ENCODE measurements at regions not wholly inside any gene's neighbourhood (a gene's known extent, or its start where the extent isn't known, plus 50 kb on each side); places are given as distances from the start of the nearest gene placed in this dataset.

DNA sequence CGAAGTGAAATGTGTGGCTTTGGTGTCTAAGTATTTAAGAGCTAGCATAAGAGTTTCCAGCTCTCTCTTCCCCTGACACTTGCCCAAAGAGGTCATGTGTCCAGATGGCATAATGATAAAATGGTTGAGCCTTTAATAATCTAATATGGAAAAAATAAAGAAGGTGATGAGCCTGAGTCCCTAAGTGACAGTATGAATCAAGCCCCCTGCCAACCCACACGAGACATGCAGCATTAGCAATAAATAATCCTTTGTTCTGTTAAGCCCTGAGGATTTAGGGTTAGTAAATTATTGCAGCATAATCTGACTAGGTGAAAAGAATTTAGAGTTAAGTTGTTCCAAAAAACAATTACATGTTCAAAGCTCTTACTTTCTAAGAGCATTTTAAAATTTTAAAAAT is 217.2 kb upstream of the CCDC150 start:
- Histone ChIP-seq H3K79me2 (no peaks in the 10 kb centered on the region), H3K36me3 (replicated peaks; ENCODE audit: insufficient read depth, low read depth) (no peaks in the 10 kb centered on the region), H3K4me1 (ENCODE audit: insufficient read depth) (no peaks in the 10 kb centered on the region), H3K9me3 (ENCODE audit: low read depth) (no peaks in the 10 kb centered on the region), H3K9me2 (replicated peaks; ENCODE audit: insufficient read depth) (peaks cover 3% of the 10 kb centered on the region), H3K27me3 (no peaks in the 10 kb centered on the region), H3K4me2 (no peak overlapping the region), H3K27ac (no peak overlapping the region), H4K20me1 (ENCODE audit: insufficient read depth, poor library complexity, severe bottlenecking) (no peaks in the 10 kb centered on the region), H2AFZ (no peak overlapping the region), H3K4me3 (no peak overlapping the region)
- DNase-seq (ENCODE audit: low spot score), result no peak
- TF ChIP-seq EZH2 (IDR thresholded peaks at IDR 0.05; ENCODE audit: borderline replicate concordance) (no peak), EZH2phosphoT487 (IDR thresholded peaks at IDR 0.05; ENCODE audit: low read depth, severe bottlenecking, unreplicated experiment) (no peak)
- TF ChIP-seq, protein P1, sequence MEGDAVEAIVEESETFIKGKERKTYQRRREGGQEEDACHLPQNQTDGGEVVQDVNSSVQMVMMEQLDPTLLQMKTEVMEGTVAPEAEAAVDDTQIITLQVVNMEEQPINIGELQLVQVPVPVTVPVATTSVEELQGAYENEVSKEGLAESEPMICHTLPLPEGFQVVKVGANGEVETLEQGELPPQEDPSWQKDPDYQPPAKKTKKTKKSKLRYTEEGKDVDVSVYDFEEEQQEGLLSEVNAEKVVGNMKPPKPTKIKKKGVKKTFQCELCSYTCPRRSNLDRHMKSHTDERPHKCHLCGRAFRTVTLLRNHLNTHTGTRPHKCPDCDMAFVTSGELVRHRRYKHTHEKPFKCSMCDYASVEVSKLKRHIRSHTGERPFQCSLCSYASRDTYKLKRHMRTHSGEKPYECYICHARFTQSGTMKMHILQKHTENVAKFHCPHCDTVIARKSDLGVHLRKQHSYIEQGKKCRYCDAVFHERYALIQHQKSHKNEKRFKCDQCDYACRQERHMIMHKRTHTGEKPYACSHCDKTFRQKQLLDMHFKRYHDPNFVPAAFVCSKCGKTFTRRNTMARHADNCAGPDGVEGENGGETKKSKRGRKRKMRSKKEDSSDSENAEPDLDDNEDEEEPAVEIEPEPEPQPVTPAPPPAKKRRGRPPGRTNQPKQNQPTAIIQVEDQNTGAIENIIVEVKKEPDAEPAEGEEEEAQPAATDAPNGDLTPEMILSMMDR (IDR thresholded peaks at IDR 0.05; ENCODE audit: poor library complexity), result no peak
- WGBS (ENCODE audit: low lambda C conversion rate, missing lambda C conversion rate), result 68% methylated on average over 2 of the region's 2 CpGs

DNA sequence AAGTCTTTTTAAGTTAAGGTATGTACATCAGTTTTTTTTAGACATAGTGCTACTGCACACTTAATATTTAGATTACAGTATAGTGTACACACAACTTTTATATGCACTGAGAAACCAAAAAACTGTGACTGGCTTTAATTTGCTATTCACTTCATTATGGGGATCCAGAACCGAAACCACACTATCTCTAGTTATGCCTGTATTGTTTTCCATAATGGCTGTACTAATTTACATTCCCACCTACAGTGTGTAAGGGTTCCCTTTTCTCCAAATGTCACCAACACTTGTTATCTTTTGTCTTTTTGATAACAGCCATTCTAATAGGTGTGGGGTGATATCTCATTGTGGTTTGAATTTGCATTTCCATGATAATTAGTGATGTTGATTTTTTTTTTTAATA is 213.4 kb upstream of the CCDC150 start:
- Histone ChIP-seq H3K36me3 (replicated peaks; ENCODE audit: insufficient read depth, low read depth) (no peaks in the 10 kb centered on the region), H3K79me2 (no peaks in the 10 kb centered on the region), H3K27ac (no peak overlapping the region), H3K4me1 (ENCODE audit: insufficient read depth) (no peaks in the 10 kb centered on the region), H3K4me3 (no peak overlapping the region), H3K9me2 (replicated peaks; ENCODE audit: insufficient read depth) (peaks cover 3% of the 10 kb centered on the region), H3K27me3 (no peaks in the 10 kb centered on the region), H2AFZ (no peak overlapping the region), H3K9me3 (ENCODE audit: low read depth) (no peaks in the 10 kb centered on the region), H3K4me2 (no peak overlapping the region), H4K20me1 (ENCODE audit: insufficient read depth, poor library complexity, severe bottlenecking) (no peaks in the 10 kb centered on the region)
- DNase-seq (ENCODE audit: low spot score), result no peak
- WGBS (ENCODE audit: low lambda C conversion rate, missing lambda C conversion rate), result 95% methylated on average over 1 of the region's 1 CpG
- TF ChIP-seq EZH2phosphoT487 (IDR thresholded peaks at IDR 0.05; ENCODE audit: low read depth, severe bottlenecking, unreplicated experiment), result no peak

DNA sequence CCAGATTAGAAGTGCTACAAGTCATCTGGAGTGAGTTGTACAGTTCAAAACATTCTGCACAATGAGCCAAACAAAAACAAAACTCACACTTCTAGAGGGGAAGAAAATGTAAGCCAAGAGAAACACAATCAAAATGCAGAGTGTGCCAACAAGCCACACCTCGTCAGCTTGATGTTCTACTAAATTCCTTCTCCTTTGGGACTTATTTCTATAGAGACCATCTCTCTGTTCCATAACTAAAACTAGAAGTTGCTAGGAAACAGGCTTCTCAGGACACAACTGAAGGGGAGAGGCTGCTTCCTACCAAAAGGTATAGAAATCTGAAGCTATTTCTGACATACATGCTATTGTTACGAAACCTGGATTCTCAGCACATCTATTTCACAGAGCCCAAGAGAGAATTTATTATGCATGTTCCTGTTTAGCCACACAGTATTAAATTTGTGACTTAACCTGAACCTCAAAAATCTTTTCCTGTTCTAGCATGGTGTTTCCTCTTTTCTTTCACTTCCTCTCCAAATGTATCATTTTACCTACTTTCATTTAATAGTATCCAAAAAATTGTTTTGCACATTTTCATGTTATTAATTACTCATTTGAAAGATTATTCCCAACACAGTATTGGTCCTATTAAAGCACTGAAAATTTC is 211.4 kb upstream of the CCDC150 start:
- no peak for TF ChIP-seq EZH2phosphoT487 (IDR thresholded peaks at IDR 0.05; ENCODE audit: low read depth, severe bottlenecking, unreplicated experiment)
- TF ChIP-seq, protein P1 (IDR thresholded peaks at IDR 0.05; ENCODE audit: poor library complexity), result no peak
- no peak for TF ChIP-seq EZH2 (IDR thresholded peaks at IDR 0.05; ENCODE audit: borderline replicate concordance)
- 39% methylated on average over 2 of the region's 2 CpGs for WGBS (ENCODE audit: low lambda C conversion rate, missing lambda C conversion rate)
- DNase-seq (ENCODE audit: low spot score), result no peak

DNA sequence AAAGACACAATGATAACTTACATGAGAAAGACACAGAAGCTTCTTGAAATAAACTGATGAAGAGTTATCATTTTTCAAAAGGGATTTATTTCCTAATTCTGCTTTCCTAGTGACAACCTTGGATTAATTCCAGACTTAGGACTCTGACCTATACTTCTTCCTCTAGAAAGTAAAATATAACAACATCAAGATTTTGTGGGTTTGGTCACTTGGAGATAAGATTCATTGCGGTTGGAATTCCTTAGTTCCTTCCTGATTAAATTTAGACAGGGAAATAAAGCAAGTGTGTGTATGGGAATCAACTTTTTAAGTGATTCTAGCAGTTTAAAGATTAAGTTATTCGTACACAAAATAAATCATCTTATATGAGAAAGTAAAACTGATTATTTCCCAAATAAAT is 208.4 kb upstream of the CCDC150 start:
- no peaks in the 10 kb centered on the region for H3K79me2 ChIP-seq
- no peak overlapping the region for H3K27ac ChIP-seq
- WGBS (ENCODE audit: low lambda C conversion rate, missing lambda C conversion rate), result 84% methylated on average over 2 of the region's 2 CpGs
- no peak for DNase-seq (ENCODE audit: low spot score)
- no peak overlapping the region for H2AFZ ChIP-seq
- no peaks in the 10 kb centered on the region for H4K20me1 ChIP-seq (ENCODE audit: insufficient read depth, poor library complexity, severe bottlenecking)
- H3K27me3 ChIP-seq, result no peaks in the 10 kb centered on the region
- no peaks in the 10 kb centered on the region for H3K9me3 ChIP-seq (ENCODE audit: low read depth)
- H3K4me2 ChIP-seq, result no peak overlapping the region
- H3K36me3 ChIP-seq (replicated peaks; ENCODE audit: insufficient read depth, low read depth), result no peaks in the 10 kb centered on the region
- peaks cover 3% of the 10 kb centered on the region for H3K9me2 ChIP-seq (replicated peaks; ENCODE audit: insufficient read depth)
- no peak for TF ChIP-seq EZH2phosphoT487 (IDR thresholded peaks at IDR 0.05; ENCODE audit: low read depth, severe bottlenecking, unreplicated experiment)
- TF ChIP-seq, protein P1 (IDR thresholded peaks at IDR 0.05; ENCODE audit: poor library complexity), result no peak
- no peak for TF ChIP-seq EZH2 (IDR thresholded peaks at IDR 0.05; ENCODE audit: borderline replicate concordance)
- no peaks in the 10 kb centered on the region for H3K4me1 ChIP-seq (ENCODE audit: insufficient read depth)
- no peak overlapping the region for H3K4me3 ChIP-seq

More for the DNA sequence above, 211.4 kb upstream of the CCDC150 start:
- Histone ChIP-seq H3K4me1 (ENCODE audit: insufficient read depth) (no peaks in the 10 kb centered on the region), H3K4me2 (no peak overlapping the region), H3K79me2 (no peaks in the 10 kb centered on the region), H3K9me2 (replicated peaks; ENCODE audit: insufficient read depth) (peaks cover 3% of the 10 kb centered on the region), H3K9me3 (ENCODE audit: low read depth) (no peaks in the 10 kb centered on the region), H2AFZ (no peak overlapping the region), H3K4me3 (no peak overlapping the region), H3K27me3 (no peaks in the 10 kb centered on the region), H3K27ac (no peak overlapping the region), H3K36me3 (replicated peaks; ENCODE audit: insufficient read depth, low read depth) (no peaks in the 10 kb centered on the region), H4K20me1 (ENCODE audit: insufficient read depth, poor library complexity, severe bottlenecking) (no peaks in the 10 kb centered on the region)

All from hepatocyte (in vitro differentiated cells).